ENCODE measurements at regions not wholly inside any gene's neighbourhood (a gene's known extent, or its start where the extent isn't known, plus 50 kb on each side); places are given as distances from the start of the nearest gene placed in this dataset.
"Not testable (repeated sequence)": the region's sequence is repeated elsewhere in the genome, so short reads cannot be mapped to it uniquely, and the experiment has no call there.

DNA sequence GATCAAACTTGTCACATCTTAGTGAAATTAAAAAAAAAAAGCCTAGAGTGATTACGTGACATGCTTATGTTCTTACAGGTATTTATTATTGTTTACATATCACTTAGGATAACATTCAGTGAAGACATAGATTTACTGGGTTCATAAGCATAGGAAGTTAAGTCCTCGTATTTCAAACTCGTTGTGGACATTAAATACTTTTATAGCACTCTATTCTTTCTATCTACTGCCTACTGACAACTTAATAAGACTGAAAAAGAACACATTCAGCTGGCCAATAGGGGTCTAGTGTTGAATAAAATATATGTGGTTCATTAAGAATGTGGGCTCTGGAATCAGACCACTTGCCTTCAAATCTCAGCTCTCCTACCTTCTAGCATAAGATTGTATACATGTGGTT lies 1927.4 kb downstream of the PCDH9 start:
- no peak for DNase-seq (ENCODE audit: low read depth)

DNA sequence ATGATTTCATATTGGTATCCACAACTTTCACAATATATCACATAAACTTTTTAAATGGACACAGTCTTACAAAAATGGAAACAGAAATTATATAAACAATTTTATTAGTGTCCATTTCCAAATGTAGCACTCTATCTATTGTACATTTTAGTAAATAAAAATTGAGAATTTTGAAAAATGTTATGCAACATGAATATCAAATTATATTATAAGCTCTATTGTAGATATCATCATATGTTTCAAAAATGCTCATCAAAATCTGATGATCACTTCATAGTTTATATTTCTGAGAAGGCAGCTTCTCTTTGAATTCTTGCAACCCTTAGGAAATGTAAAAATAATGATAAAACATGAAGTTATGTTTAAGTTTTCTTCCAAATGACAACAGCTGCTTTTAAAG lies 1928.6 kb downstream of the PCDH9 start:
- DNase-seq (ENCODE audit: low read depth): no peak

- DNase-seq (ENCODE audit: low read depth): no peak
Measured at GRCh38 chr13:65300220-65300619, 1929.9 kb downstream of the PCDH9 start.

DNA sequence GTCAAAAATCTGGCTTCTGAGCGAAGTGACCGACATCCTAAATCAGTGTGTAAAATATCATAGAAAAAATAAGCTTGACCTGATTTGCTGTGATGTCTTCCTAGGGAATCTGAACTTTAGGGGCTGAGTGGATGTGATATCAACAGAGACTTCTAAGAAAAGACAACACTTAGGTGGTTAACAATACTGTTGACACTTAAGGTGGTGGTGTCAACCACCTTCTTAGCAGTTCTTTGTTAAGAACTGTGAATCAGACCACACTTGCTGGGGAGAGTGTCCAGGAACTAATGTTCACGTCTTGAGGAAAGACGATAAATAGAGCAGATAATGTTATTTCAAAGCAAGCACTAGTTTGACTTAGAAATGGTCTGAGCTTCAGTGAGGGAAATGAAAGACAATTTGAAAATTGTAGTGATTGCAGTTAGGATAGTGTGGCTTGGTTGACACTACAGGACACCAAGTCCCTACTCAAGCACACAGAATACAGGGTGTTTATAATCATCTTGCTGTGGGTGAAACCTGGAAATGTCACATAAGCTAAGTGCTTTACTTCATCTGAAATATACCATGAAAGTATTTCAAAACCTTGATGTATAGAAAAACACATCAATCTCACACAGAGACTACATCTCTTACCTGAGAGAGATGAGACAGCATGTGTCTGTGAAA lies 1936.5 kb downstream of the PCDH9 start:
- DNase-seq (ENCODE audit: low read depth): no peak

DNA sequence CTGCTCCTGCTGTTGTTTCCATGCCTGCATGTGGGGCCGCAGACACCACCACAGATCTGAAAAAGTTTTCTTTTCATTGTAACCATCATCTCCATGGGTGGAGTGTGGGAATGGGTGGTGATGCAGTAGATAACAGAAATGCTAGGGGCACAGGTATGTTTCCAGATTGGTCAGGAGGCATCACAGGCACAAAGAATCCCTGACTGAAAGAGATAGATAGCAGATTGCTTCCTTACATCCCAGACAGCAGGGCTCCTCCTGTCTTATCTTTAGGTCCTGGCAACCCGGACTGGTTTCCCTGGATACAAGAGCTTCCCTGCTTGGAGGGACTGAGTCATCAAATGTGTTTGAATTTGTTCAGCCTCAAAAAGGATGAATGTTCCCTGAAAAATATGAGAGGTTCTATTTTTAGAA lies 1937.6 kb downstream of the PCDH9 start:
- DNase-seq (ENCODE audit: low read depth): no peak

DNA sequence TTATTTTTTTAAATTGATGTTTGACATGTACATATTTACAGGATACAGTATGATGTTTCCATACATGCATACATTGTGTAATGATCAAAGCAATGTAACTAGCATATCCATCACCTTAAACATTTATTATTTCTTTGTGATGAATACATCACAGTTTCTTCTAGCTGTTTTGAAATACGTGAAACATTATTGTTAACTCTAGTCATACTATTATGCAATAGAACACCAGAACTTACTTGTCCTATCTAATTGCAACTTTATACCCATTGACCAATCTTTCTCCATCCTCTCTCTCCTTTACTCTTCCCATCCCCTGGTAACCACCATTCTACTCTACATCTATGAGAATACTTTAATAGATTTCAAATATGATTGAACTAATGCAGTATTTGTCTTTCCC lies 1942.7 kb downstream of the PCDH9 start:
- no peak for DNase-seq (ENCODE audit: low read depth)

DNA sequence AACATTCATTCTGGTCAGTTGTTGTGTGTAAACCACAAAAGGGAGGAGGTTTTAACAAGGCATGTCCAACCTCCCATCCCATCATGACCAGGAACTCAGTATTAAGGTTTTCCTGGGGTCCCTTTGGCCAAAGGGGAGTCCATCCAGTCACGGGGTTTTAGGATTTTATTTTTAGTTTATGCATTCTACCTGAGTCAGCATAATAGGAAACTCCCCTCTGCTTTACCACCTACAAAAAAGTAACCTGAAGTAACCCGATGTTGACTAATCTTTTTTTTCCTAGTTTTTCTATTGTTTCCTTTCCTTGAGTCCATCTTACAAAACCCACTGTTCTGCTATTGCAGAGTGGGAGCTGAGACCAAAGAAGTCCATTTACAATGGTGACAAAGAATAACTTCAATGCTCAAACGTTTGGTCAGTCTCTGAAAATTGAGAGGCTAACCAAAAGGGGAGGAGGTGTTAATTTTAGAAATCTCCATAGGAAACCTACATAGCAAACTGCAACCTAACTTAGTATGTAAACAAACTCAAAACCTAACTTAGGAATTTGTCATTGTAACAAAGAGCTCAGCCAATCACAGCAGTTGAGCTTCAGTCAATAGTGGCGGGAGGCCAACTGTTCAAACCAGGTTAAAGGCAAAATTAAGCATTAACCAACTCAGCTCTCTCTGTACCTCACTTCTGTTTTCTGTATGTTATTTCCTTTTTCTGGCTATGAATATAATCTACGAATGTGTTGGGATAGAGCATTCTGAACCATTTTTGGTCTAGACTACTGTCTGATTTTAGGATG lies 1954.1 kb downstream of the PCDH9 start:
- DNase-seq (ENCODE audit: low read depth): no peak

- no peak for DNase-seq (ENCODE audit: low read depth)
Measured at GRCh38 chr13:65275108-65275507, 1955.0 kb downstream of the PCDH9 start.

DNA sequence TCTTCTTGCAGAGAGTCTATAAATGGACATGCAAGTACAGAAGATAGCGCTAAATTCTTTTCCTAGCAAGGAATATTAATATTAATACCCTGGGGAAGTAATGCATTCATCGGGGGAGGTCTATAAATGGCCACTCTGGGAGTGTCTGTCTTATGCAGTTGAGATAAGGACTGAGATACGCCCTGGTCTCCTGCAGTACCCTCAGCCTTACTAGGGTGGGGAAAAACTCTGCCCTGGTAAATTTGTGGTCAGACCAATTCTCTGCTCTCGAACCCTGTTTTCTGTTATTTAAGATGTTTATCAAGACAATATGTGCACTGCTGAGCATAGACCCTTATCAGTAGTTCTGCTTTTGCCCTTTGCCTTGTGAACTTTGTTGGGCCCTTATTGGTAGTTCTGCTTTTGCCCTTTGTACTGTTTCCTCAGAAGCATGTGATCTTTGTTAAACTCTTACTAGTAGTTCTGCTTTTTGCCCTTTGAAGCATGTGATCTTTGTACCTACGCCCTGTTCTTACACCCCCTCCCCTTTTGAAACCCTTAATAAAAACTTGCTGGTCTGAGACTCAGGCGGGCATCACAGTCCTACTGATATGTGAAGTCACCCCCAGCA lies 1956.2 kb downstream of the PCDH9 start:
- DNase-seq (ENCODE audit: low read depth): not testable (repeated sequence)

GRCh38 chr13:65268009-65268408 lies 1962.1 kb downstream of the PCDH9 start:
- no peak for DNase-seq (ENCODE audit: low read depth)

GRCh38 chr13:65265988-65266387 lies 1964.1 kb downstream of the PCDH9 start:
- DNase-seq (ENCODE audit: low read depth): no peak

- no peak for DNase-seq (ENCODE audit: low read depth)
Measured at GRCh38 chr13:65264066-65264465, 1966.1 kb downstream of the PCDH9 start.

- DNase-seq (ENCODE audit: low read depth): no peak
Measured at GRCh38 chr13:65260946-65261891, 1968.9 kb downstream of the PCDH9 start.

- DNase-seq (ENCODE audit: low read depth): no peak
Measured at GRCh38 chr13:65240773-65241172, 1989.4 kb downstream of the PCDH9 start.

- no peak for DNase-seq (ENCODE audit: low read depth)
Measured at GRCh38 chr13:65236841-65237418, 1993.2 kb downstream of the PCDH9 start.

- DNase-seq (ENCODE audit: low read depth): no peak
Measured at GRCh38 chr13:65217471-65217995, 2012.6 kb downstream of the PCDH9 start.

DNA sequence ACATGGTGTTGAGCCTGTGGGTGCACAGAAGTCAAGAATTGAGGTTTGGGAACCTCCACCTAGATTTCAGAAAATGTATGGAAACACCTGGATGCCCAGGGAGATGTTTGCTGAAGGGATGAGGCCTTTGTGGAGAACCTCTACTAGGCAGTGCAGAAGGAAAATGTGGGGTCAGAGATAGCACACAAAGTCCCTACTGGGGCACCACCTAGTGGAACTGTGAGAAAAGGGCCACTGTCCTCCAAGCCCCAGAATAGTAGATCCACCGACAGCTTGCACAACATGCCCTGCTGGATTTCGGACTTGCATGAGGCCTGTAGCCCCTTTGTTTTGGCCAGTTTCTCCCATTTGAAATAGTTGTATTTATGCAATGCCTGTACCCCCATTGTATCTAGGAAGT lies 2027.3 kb downstream of the PCDH9 start:
- DNase-seq (ENCODE audit: low read depth): not testable (repeated sequence)

DNA sequence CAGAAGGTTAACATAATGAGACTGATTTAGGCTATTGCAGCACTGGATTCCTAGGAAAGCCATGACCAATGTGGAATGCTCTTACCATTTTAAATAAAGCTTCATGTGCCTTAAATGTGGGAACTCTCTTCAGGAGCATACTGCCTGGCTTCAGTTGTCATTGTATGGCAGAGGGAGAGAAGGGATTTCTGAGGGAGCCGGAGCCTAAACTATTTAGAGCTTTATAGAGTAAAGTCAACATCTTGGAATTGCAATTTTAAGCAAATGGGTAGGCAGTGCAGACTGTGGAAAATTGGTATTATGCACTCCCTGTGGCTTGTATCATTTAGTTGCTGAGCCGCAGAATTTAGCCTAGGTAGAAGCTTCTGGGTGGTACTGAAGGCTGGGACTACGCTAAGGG lies 2041.4 kb downstream of the PCDH9 start:
- DNase-seq (ENCODE audit: low read depth): no peak

DNA sequence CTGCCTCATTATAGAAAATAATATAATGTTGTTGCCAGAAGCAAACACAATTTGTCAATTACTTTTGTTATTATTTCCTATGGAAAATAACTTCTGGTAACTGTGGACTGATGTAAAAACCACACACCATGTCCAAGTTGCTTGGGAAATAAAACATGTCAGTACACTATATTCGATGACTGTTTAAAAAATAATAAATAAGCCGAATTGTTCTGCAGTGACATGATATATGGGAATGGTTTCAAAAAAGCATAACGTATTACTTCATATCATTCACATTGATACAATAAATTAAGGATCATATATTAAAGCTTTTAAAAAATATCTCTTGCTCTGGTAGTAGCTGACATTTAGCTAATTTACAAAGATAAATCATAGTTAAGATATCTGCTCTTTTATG lies 2062.1 kb downstream of the PCDH9 start:
- DNase-seq (ENCODE audit: low read depth): no peak

GRCh38 chr13:65166675-65167074 lies 2063.5 kb downstream of the PCDH9 start:
- no peak for DNase-seq (ENCODE audit: low read depth)

DNA sequence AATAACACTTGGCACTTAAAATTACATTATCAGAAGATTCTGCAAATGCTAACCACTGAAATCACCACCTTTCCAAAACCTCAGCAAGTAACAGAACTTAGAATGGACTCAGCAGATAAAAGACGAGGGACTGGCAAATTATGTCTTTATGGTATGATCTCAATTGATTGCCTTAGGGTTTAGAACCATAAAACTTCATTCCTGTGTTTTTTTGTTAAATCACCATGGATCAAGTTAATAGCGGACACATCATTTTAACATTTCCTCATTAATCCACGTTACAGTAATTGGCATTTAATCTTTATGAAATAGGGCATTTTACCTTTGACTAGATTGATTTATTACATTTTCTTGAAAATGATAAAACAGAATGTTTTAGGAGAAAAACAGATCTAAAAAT lies 2070.3 kb downstream of the PCDH9 start:
- DNase-seq (ENCODE audit: low read depth): no peak

GRCh38 chr13:65155861-65156260 lies 2074.3 kb downstream of the PCDH9 start:
- no peak for DNase-seq (ENCODE audit: low read depth)
